ENCODE measurements at regions not wholly inside any gene's neighbourhood (a gene's known extent, or its start where the extent isn't known, plus 50 kb on each side); places are given as distances from the start of the nearest gene placed in this dataset.

DNA sequence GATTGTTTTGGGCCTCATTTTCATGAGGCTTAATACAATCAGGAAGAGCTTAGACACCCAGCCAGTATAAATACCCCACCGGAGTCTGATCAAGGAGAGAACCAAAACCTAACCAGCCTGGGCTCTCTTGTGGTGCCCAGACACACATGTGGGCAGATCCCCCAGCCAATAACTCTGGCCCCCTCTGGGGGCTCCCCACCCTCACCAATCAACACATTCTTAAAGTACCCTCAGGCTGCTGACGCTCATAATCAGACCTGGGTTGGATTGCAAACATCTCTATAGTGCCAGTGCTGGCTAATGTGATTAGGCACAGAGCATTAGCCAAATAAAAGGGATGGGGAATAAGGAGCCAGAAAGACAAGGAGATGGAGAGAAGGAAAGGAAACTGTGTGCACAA, 329.6 kb downstream of the BCL11A start:
- no peaks in the 10 kb centered on the region for H3K36me3 Mint-ChIP-seq (ENCODE audit: low read depth)
- H3K4me1 Mint-ChIP-seq: no peaks in the 10 kb centered on the region
- no peak overlapping the region for H3K4me3 ChIP-seq (ENCODE audit: low read length)
- H3K27ac ChIP-seq (ENCODE audit: low read depth, low read length): no peak overlapping the region
- no peaks in the 10 kb centered on the region for H3K27me3 ChIP-seq (ENCODE audit: control insufficient read depth, insufficient read depth, low read length, poor library complexity, severe bottlenecking)
- no peaks in the 10 kb centered on the region for H3K27me3 Mint-ChIP-seq (ENCODE audit: insufficient read depth)
- no peaks in the 10 kb centered on the region for H3K9me3 ChIP-seq (ENCODE audit: control insufficient read depth, low read length)
- H3K9ac ChIP-seq (ENCODE audit: extremely low read depth, low read length, poor library complexity, severe bottlenecking): no peak overlapping the region
- no peak for DNase-seq
- no peaks in the 10 kb centered on the region for H3K36me3 ChIP-seq (ENCODE audit: control insufficient read depth, insufficient read depth, low read length)
- WGBS, 2 experiments (ENCODE audit: insufficient coverage in 1 of 2, insufficient read length in 1 of 2): 96% methylated on average over 2 of the region's 2 CpGs; no CpG with 5 or more reads in 1 of the 2 experiments
- no peak overlapping the region for H3K27ac Mint-ChIP-seq
- no peaks in the 10 kb centered on the region for H3K9me3 Mint-ChIP-seq
- TF ChIP-seq, protein P1, sequence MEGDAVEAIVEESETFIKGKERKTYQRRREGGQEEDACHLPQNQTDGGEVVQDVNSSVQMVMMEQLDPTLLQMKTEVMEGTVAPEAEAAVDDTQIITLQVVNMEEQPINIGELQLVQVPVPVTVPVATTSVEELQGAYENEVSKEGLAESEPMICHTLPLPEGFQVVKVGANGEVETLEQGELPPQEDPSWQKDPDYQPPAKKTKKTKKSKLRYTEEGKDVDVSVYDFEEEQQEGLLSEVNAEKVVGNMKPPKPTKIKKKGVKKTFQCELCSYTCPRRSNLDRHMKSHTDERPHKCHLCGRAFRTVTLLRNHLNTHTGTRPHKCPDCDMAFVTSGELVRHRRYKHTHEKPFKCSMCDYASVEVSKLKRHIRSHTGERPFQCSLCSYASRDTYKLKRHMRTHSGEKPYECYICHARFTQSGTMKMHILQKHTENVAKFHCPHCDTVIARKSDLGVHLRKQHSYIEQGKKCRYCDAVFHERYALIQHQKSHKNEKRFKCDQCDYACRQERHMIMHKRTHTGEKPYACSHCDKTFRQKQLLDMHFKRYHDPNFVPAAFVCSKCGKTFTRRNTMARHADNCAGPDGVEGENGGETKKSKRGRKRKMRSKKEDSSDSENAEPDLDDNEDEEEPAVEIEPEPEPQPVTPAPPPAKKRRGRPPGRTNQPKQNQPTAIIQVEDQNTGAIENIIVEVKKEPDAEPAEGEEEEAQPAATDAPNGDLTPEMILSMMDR (conservative IDR thresholded peaks at IDR 0.05): no peak
- no peak overlapping the region for H3K4me3 Mint-ChIP-seq
- H3K4me1 ChIP-seq (ENCODE audit: control insufficient read depth, insufficient read depth, low read length): no peaks in the 10 kb centered on the region

- no peak overlapping the region for H3K4me3 ChIP-seq (ENCODE audit: low read length)
- H3K36me3 ChIP-seq (ENCODE audit: control insufficient read depth, insufficient read depth, low read length): no peaks in the 10 kb centered on the region
- no peak for DNase-seq
- H3K27me3 ChIP-seq (ENCODE audit: control insufficient read depth, insufficient read depth, low read length, poor library complexity, severe bottlenecking): no peaks in the 10 kb centered on the region
- no peak overlapping the region for H3K4me3 Mint-ChIP-seq
- H3K4me1 ChIP-seq (ENCODE audit: control insufficient read depth, insufficient read depth, low read length): no peaks in the 10 kb centered on the region
- WGBS, 2 experiments (ENCODE audit: insufficient coverage in 1 of 2, insufficient read length in 1 of 2): 87 to 89% methylated on average over 1 to 3 of the region's 3 CpGs
- TF ChIP-seq, protein P1 (conservative IDR thresholded peaks at IDR 0.05): no peak
- H3K27me3 Mint-ChIP-seq (ENCODE audit: insufficient read depth): no peaks in the 10 kb centered on the region
- no peak overlapping the region for H3K9ac ChIP-seq (ENCODE audit: extremely low read depth, low read length, poor library complexity, severe bottlenecking)
- no peaks in the 10 kb centered on the region for H3K9me3 ChIP-seq (ENCODE audit: control insufficient read depth, low read length)
- H3K9me3 Mint-ChIP-seq: no peaks in the 10 kb centered on the region
- no peak overlapping the region for H3K27ac Mint-ChIP-seq
- H3K27ac ChIP-seq (ENCODE audit: low read depth, low read length): no peak overlapping the region
- no peaks in the 10 kb centered on the region for H3K4me1 Mint-ChIP-seq
- no peaks in the 10 kb centered on the region for H3K36me3 Mint-ChIP-seq (ENCODE audit: low read depth)
Observed at GRCh38 chr2:60221098-60221497, 332.4 kb downstream of the BCL11A start.

DNA sequence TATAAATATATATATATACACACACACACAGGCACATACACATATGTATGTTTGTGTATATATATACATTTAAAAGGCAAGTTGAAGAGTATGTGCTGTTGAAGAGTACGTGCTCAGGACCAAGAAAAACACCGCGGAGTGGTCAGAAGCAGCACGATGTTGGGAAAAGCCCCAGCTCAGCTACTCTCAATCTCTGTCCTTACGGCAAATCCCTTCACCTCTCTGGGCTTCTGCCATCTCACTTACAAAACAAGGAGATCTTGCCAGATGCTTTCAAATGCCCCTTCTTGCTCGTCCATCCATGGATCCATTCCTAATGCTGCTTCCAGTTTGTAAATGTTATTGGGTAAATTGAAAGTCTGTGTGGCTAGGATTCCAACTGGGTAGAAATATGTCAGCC, 333.9 kb downstream of the BCL11A start:
- Histone ChIP-seq H3K4me1 (ENCODE audit: control insufficient read depth, insufficient read depth, low read length) (no peaks in the 10 kb centered on the region), H3K36me3 (ENCODE audit: control insufficient read depth, insufficient read depth, low read length) (no peaks in the 10 kb centered on the region), H3K27ac (ENCODE audit: low read depth, low read length) (no peak overlapping the region), H3K4me3 (ENCODE audit: low read length) (no peak overlapping the region), H3K27me3 (ENCODE audit: control insufficient read depth, insufficient read depth, low read length, poor library complexity, severe bottlenecking) (no peaks in the 10 kb centered on the region), H3K9ac (ENCODE audit: extremely low read depth, low read length, poor library complexity, severe bottlenecking) (no peak overlapping the region), H3K9me3 (ENCODE audit: control insufficient read depth, low read length) (no peaks in the 10 kb centered on the region)
- TF ChIP-seq, protein P1 (conservative IDR thresholded peaks at IDR 0.05): no peak
- no peak for DNase-seq
- WGBS, 2 experiments (ENCODE audit: insufficient coverage in 1 of 2, insufficient read length in 1 of 2): 87 to 92% methylated on average over 4 to 6 of the region's 6 CpGs
- Mint-ChIP-seq H3K4me1 (peaks cover 9% of the 10 kb centered on the region), H3K27me3 (ENCODE audit: insufficient read depth) (no peaks in the 10 kb centered on the region), H3K9me3 (no peaks in the 10 kb centered on the region), H3K27ac (no peak overlapping the region), H3K4me3 (no peak overlapping the region), H3K36me3 (ENCODE audit: low read depth) (no peaks in the 10 kb centered on the region)

Data from endodermal cell (in vitro differentiated cells).